ENCODE measurements at regions not wholly inside any gene's neighbourhood (a gene's known extent, or its start where the extent isn't known, plus 50 kb on each side); places are given as distances from the start of the nearest gene placed in this dataset.

DNA sequence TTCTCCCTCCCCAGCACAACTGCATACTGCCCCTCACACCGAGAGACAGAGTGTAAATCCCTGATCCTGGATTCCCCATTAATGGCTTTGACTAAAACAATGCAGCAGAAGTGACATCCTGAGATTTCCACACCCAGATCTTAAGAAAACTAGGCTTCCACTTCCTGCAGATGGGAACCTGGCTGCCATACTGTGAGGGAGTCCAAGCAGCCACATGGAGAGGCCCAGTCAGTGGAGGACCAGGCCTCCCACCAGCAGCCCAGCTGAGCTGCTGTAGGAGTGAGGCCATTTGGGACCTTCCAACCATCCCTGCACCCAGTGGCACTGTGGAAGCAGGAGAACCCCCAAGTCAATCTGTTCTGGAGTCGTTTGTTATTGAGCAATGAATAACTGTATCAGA, 120.6 kb downstream of the CRYAA start:
- TF ChIP-seq HDGF (IDR thresholded peaks at IDR 0.05; ENCODE audit: borderline replicate concordance) = no peak
- no peak for TF ChIP-seq FOXA1 (IDR thresholded peaks at IDR 0.05)
- no peak for TF ChIP-seq SP1 (IDR thresholded peaks at IDR 0.05)
- no peak for TF ChIP-seq SUZ12 (IDR thresholded peaks at IDR 0.05)
- no peak for TF ChIP-seq BHLHE40 (IDR thresholded peaks at IDR 0.05; ENCODE audit: borderline replicate concordance)
- no peak for TF ChIP-seq NFRKB (IDR thresholded peaks at IDR 0.05)
- TF ChIP-seq FOXM1 (IDR thresholded peaks at IDR 0.05; ENCODE audit: borderline replicate concordance) = no peak

Data from HEK293T (cell line).